Astrocyte of the spinal cord (primary cell): ENCODE measurements at regions not wholly inside any gene's neighbourhood (a gene's known extent, or its start where the extent isn't known, plus 50 kb on each side); places are given as distances from the start of the nearest gene placed in this dataset.
"Not testable (repeated sequence)": the region's sequence is repeated elsewhere in the genome, so short reads cannot be mapped to it uniquely, and the experiment has no call there.

Source experiments
- DNase-seq: peaks from one replicate; pipeline ENCODE4 v3.0.0; 2011; ENCODE audit warnings: low read depth, low spot score
- H3K4me3 ChIP-seq: 2 replicates; pipeline ENCODE4 v1.5.1; 2011; ENCODE audit warnings: low read depth, mild to moderate bottlenecking, low read length, moderate library complexity
- CTCF ChIP-seq: IDR thresholded peaks from 2 replicates; pipeline ENCODE4 v1.5.1; 2012; ENCODE audit warnings: low read depth, mild to moderate bottlenecking, low read length, inconsistent platforms
- in situ Hi-C: cut with HindIII; loops from 2 replicates; pipeline ENCODE4 v1.10.0; 2017; ENCODE audit warnings: low sequenced_read_pairs

- no peak for TF ChIP-seq CTCF
These were observed 59.9 kb upstream of the CYRIA start for GRCh38 chr2:16725549-16725948.

GRCh38 chr2:16722677-16723076 is 57.0 kb upstream of the CYRIA start:
- TF ChIP-seq CTCF = no peak
- no peak for DNase-seq
- in situ Hi-C loops = no loop called here
- H3K4me3 ChIP-seq = no peak overlapping the region

More at GRCh38 chr2:16725549-16725948, 59.9 kb upstream of the CYRIA start:
- DNase-seq = no peak
- no peak overlapping the region for H3K4me3 ChIP-seq
- in situ Hi-C loops = no loop called here

- in situ Hi-C loops = no loop called here
- no peak for DNase-seq
- TF ChIP-seq CTCF = no peak
- no peak overlapping the region for H3K4me3 ChIP-seq
These were observed 56.5 kb upstream of the CYRIA start for GRCh38 chr2:16722126-16722525.

- in situ Hi-C loops, H3K4me3 ChIP-seq, DNase-seq: not testable (repeated sequence)
These were observed 55.9 kb upstream of the CYRIA start for GRCh38 chr2:16721529-16721928.

GRCh38 chr2:16720737-16721136 is 55.1 kb upstream of the CYRIA start:
- H3K4me3 ChIP-seq, DNase-seq, in situ Hi-C loops: not testable (repeated sequence)

- H3K4me3 ChIP-seq = no peak overlapping the region
- in situ Hi-C loops = no loop called here
- TF ChIP-seq CTCF = no peak
- DNase-seq = no peak
These were observed 53.8 kb upstream of the CYRIA start for GRCh38 chr2:16719485-16719808.

- no peak overlapping the region for H3K4me3 ChIP-seq
- DNase-seq = no peak
- no peak for TF ChIP-seq CTCF
- in situ Hi-C loops = no loop called here
These were observed 53.2 kb upstream of the CYRIA start for GRCh38 chr2:16718576-16719484.
